GM18505 (cell line): ENCODE measurements at regions not wholly inside any gene's neighbourhood (a gene's known extent, or its start where the extent isn't known, plus 50 kb on each side); places are given as distances from the start of the nearest gene placed in this dataset.

Experiments used
- ATAC-seq: cut with Tn5 transposase; IDR thresholded peaks from one replicate; pipeline ENCODE4 v1.9.1; 2021; ENCODE audit not compliant: unreplicated experiment
- POLR2A ChIP-seq: IDR thresholded peaks from 4 replicates; pipeline ENCODE4 v1.6.1; 2011; ENCODE audit warnings: borderline replicate concordance; ENCODE audit not compliant: insufficient read depth, insufficient read length; ENCODE audit errors: extremely low read depth

DNA sequence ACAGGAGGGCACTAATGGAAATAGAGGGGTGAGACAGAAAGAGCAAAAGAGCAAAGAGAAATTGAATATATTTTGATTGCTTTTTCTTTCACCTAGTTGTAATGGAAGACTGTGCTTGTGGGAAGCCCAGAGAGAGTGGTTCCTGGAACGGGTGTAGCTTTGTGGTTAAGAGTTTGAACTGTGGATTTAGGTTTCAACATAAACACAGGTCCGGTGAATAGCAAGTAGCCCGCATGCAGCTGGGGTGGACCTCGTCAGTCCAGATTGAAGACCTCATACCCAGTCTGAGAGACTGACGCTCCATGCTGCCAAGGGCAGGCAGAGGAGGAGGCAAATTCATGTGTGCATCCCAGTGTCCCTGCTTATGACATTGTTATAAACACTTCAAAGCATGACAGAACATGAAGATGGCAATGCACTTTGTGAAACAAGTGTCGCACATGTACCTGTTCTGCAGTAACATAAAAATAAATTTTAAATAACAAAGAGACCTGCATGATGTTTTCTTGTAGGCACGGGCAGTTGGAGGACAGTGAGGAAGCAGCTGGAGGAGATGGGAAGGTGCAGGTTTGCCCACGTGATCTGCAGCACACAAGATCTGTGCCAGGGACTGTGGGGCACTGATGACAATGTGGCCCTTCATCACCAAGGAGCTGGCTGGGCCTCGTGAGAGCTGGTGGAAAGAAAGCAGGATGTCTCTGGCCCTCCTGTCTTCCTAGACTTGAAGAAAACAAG lies 220.5 kb upstream of the SSTR4 start:
- TF ChIP-seq POLR2A: no peak
- ATAC-seq: no peak

DNA sequence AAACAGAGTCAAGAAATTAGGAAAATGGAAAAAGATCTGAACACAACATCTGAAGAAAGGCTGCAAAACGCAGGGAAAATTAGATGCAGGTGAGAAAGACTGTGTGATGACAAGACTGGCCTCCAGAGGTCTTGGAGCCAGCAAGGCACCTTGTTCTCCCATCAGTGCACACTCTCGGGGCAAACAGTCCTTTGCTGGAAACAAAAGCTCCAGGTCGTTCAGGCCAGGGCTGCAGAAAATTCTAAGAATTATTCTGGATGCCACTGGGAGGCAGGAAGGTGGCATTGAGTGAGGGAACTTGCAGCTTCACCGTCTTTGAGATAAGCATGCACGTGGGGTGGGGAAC lies 219.9 kb upstream of the SSTR4 start:
- no peak for TF ChIP-seq POLR2A
- no peak for ATAC-seq

DNA sequence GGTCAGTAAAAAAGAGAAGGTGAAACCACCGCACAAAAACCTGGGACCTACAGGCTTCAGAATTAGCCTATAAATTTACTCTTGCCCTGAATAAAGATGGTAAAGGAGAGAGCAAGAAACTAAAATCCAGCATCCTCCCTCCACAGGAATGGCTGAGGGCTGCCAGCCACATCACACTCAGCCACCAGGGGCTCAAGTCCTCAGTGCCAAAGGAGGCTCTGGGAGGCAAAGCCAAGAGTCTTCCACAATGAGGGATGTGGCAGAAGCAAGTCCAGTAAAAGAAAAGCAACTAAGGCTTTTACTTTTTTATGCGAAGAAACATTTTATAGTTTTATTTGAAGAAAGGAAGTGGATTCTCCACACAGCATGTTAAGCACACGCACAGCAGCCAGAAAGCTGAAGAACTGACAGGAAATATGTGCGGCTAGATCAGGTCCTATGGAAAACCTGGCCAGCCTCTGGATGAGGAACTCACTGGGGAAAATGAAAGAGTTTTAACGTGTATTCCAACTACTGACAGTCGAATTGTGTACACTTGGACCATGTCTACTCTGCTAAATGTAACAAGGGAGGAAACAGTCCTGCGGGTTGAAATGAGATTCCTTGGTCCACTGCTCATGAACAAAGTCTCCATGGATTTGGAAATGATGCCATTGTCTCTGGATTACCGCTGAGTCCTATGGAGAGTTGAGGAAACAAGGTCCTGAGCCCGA lies 219.4 kb upstream of the SSTR4 start:
- TF ChIP-seq POLR2A: no peak
- ATAC-seq: no peak

- no peak for TF ChIP-seq POLR2A
- no peak for ATAC-seq
Measured at GRCh38 chr20:22818636-22819035, 216.5 kb upstream of the SSTR4 start.

DNA sequence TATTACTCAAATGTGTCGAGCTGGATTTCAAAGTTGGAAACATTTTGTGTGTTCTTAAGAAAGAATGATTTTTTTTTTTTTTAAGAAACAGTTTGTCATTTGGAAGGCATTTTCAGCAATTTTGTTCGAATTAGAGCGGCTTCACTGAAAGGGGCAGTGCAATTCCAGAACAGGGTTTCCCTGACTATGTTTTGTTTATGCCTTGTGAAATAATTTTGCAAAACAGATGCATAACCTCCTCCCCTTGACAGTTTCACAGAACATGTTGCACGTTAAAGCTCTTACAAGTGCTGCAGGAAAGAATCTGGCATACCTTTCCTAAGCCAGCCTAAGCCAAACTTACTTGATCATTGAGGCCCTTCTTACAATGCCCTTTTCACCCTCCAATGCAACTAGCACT lies 216.0 kb upstream of the SSTR4 start:
- no peak for ATAC-seq
- no peak for TF ChIP-seq POLR2A

GRCh38 chr20:22819784-22820183 lies 215.3 kb upstream of the SSTR4 start:
- no peak for ATAC-seq
- TF ChIP-seq POLR2A: no peak

GRCh38 chr20:22821081-22821727 lies 213.9 kb upstream of the SSTR4 start:
- no peak for TF ChIP-seq POLR2A
- no peak for ATAC-seq

DNA sequence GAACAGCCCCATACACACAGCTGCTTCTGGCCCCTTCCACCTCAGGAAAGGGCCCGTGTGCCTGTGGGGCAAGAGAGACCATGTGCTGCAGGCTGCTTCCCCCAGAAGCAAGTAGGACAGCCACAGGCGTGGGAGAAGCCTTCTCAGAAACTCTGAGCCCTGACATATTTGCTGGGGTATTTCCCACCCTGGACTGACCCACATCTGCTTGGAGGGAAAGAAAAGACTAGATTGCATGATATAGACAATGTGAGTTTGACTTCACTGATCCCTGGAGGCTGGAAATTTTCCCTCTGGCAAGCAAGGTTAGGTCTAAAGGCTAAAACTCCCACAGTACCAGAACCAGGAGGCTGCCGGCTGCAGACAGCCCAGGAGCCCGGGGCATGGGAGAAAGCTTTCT lies 213.3 kb upstream of the SSTR4 start:
- TF ChIP-seq POLR2A: no peak

DNA sequence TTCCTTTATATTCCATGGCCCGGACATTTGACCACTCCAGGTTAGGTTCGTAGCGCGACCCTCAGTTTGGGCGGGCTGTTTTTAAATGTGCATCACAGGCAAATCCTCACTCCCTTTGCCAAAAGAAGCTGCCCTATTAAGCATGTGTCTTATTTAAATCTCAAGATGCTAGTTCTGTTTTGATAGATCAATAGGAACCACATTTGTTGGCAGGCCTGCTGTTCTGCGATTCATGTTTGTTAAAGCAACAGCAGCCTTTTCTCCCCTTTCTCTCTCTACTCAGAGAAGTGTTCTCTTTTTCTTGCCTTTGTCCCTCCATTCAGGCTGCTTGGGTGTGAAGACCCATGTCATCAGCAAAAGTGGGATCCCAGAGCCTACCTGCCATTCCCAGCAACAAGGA lies 212.0 kb upstream of the SSTR4 start:
- TF ChIP-seq POLR2A: no peak
- no peak for ATAC-seq

More for the DNA sequence above, 213.3 kb upstream of the SSTR4 start:
- ATAC-seq: no peak

GRCh38 chr20:22824077-22824476 lies 211.0 kb upstream of the SSTR4 start:
- TF ChIP-seq POLR2A: no peak
- ATAC-seq: no peak

DNA sequence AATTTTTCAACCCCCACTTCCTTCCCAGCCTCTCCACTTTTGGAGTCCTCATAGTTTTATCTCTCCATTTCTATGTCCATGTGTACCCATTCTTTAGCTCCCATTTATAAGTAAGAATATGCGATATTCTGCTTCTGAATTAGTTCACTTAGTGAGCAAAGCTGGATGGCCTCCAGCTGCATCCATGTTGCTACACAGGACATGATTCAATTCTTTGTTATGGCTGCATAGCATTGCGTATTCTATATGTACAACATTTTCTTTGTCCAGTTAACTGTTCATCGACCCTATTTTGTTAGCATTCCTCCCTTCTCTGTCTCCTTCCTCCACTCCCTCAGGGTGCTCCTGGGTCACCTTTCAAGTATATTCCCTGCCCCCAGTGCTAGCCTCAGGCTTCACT lies 210.0 kb upstream of the SSTR4 start:
- no peak for ATAC-seq
- TF ChIP-seq POLR2A: no peak

- no peak for ATAC-seq
- TF ChIP-seq POLR2A: no peak
Measured at GRCh38 chr20:22825546-22825945, 209.6 kb upstream of the SSTR4 start.

- TF ChIP-seq POLR2A: no peak
- ATAC-seq: no peak
Measured at GRCh38 chr20:22826306-22827230, 208.5 kb upstream of the SSTR4 start.
